CD4-positive, alpha-beta T cell treated with Interleukin-17A for 1 hour (primary cell): ENCODE measurements at regions not wholly inside any gene's neighbourhood (a gene's known extent, or its start where the extent isn't known, plus 50 kb on each side); places are given as distances from the start of the nearest gene placed in this dataset.
"Not testable (repeated sequence)": the region's sequence is repeated elsewhere in the genome, so short reads cannot be mapped to it uniquely, and the experiment has no call there.

Experiments
- DNase-seq: peaks from one replicate; pipeline ENCODE4 v3.0.0-alpha.2; 2020

DNA sequence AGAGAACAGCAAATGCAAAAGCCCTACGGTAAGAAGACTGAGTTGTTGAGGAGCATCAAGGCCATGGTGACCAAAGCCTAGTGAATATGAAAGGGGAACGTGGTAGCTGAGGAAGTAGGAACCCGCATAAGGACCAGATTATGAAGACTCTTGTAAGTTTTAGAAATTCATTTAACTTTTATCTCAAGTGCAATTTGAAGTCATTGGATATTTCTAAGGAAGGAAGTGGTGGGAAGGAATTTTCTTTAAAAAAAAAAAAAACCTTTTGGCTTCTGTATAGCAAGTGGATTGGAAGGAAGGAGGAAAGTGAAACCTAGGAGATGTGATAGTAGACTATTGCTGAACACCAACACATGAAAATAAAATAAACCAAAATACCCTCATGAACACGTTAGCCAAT is 119.0 kb downstream of the TNFSF18 start:
- no peak for DNase-seq

DNA sequence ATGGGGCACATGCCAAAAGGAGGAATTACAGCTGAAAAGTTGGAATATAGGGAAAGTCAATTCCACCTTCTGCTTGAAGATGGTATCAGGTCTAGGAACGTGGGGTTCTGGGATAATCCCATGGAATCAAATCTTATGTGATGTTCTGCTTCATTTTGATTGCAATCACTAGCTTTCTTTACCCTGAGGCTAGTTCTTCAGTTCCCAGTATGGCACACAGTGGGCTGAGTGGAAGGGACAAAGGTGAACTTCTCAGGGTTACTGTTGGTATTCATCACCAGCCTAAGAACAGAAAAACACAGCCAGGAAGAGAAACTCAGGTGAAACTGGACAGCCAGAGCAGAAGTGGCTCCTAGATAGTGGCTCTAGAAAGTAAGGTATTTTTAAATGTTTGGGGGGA is 117.8 kb downstream of the TNFSF18 start:
- DNase-seq = no peak

DNA sequence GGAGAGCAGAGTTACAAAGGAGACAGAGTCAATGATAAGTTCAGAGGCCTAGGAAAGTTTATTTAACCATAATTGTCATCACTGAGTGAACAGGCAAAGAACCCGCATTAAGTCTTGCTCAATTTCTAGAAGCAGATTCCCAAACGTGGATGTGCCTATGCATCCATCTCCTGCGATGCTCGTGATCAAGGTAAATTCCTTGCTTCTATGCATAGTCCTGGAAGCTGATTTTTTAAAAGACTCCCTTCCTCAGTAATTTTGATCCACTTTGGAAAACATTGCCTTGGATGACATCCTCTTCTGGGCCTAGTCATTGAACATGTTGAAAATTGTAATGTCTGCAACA is 116.4 kb downstream of the TNFSF18 start:
- no peak for DNase-seq

DNA sequence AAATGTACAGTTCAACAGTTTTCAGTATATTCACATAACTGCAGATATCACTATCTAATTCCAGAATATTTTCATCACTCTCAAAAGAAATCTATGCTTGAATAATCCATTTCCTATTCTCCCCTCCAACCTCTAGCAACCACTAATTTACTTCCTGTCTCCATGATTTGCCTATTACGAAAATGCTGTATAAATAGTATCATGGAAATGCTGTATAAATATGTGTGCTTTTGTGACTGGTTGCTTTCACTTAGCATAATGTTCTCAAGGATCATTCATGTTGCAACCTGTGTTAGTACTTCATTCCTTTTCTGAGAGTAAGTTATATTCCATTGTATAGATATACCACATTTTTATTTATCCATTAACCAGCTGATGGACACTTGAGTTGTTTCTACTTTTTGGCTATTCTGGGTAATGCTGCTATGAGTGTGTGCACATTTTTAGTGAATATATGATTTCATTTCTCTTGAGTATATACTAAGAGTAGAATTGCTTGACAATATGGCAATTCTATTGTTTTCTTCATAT is 115.6 kb downstream of the TNFSF18 start:
- DNase-seq = no peak

DNA sequence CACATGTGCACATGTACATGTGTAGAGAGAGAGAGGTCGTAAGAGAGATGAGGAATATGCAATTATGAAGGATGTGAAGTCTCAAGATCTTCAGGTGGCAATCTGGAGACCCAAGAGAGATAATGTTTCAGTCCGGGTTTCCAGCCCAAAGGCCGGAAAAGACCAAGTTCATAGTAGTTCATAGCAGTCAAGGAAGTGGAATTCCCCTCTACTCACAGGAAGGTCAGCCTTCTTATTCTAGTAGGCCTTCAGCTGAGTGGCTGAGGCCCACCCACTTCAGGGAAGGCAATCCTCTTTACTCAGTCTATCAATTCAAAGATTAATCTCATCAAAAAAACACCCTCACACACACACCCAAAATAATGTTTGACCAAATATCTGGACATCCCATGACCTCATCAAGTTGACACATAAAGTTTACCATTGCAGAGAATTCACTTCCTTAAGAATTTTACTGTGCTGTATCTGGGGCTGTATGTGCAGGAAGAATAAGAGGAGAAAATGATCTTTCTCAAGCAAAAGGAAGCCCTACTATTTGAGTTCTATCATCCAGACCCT is 114.6 kb downstream of the TNFSF18 start:
- no peak for DNase-seq

DNA sequence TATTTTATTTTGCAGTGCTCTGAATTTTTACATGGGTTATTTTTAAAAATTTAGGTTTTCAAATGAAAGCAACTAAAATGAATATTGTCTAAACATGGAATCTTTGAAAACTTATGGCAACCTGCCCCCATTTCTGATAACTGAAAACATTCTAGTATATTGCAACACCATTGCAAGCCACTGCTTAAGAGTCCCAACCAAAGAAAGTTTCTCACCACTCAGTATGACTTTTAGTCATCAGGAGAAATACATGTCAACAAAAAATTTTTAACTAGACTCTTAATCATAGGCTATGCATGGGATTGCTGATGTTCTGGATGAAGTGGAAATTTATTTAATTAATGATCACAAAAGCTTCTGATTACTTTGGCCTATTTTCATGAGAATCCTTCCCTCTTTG is 112.1 kb downstream of the TNFSF18 start:
- no peak for DNase-seq

DNA sequence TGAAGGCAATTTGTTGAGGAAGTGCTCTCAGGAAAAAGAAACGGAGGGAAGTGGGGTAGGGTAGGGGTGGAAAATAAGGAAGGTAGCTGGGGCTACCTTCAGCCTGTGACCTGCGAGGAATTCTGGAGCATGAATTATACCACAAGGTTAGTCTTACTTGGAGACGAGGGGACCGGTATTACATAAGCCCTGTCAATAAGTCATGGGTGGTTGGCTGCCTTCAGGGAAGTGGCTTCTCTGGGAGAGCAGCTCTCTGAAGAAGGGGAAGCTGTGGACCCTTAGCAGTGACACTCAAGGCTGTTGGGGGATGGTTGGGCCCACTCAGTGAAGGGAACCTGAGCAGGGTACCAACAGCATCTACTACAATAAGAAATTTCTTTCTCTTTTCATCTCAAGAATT is 111.3 kb downstream of the TNFSF18 start:
- no peak for DNase-seq

DNA sequence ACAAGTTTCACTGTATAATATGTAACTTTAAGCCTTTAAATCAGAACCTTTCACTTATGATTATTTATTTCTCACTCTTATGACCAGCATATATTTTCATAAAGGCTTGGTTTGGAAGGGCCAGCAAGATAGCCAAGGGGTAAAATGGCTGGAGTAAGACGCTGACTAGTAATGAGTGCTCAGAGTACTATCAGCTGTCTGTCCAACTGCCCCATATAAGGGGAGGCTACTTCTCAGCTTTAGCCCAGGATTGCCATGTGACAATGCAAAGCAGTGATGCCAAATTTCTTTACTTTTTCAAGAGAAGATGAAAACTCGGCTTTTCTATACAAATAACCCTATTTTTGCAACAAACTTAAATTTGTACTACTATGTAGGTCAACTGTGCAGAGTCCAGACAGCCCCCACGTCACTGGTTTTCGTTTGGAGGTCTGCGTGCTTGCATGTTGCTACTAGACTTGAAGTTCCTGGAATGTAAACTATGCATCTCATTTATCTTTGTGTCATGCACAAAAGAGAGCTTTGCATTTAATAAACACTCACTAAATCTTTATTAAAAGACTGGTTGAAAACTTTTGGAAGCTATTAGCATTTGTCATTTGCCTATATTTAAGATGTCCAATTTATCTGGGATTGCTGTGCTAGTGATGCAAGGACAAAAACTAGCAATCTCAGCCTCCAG is 110.4 kb downstream of the TNFSF18 start:
- no peak for DNase-seq

DNA sequence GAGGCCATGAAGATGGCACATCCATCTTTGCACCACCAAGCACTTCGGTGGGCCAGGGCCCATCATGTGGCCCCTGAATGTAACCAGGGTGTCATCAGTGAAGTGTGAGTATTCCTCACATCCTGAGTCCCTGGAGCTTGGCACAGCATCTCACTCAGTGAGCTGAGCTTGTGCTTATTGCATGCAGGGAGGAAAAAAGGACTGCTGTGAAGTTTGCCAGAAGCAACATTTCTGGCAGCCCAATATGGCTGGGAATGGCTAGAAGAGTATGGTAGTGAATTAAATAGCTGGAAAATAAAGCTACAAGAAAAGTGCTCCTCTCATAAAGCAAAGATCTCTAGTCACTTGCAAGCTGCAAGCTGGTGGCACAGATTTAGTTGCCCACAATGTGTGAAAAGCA is 109.3 kb downstream of the TNFSF18 start:
- DNase-seq = no peak

DNA sequence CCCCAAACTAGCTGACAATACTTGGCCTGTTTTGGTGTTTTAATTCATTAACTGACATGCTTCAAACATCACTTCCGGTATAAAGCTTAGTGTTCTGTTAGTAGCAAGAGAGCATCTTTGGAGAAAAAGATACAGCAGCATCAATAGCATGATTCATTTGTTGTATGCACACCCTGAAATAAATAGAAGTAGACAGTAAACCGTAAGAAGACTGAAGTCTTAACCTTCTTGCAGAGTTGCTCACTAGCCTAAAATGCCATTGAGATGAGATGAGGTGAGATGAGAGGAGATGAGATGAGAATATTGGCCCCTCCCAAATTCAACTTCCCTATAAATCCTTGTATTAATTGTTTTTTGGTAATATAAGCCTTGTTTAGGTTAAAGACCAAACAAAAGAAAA is 108.8 kb downstream of the TNFSF18 start:
- no peak for DNase-seq

DNA sequence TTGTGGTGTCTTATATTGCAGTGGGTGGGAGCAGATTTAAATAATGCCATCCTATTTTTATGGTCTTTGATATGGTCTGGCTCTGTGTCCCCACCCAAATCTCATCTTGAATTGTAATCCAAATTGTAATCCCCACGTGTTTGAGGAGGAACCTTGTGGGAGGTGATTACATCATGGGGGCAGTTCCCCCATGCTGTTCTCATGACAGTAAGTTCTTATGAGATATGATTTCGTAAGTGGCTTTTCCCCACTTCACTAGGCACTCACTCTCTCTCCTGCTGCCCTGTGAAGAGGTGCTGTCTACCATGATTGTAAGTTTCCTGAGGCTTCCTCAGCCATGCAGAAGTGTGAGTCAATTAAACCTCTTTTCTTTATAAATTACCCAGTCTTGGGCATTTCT is 107.6 kb downstream of the TNFSF18 start:
- not testable (repeated sequence) for DNase-seq

DNA sequence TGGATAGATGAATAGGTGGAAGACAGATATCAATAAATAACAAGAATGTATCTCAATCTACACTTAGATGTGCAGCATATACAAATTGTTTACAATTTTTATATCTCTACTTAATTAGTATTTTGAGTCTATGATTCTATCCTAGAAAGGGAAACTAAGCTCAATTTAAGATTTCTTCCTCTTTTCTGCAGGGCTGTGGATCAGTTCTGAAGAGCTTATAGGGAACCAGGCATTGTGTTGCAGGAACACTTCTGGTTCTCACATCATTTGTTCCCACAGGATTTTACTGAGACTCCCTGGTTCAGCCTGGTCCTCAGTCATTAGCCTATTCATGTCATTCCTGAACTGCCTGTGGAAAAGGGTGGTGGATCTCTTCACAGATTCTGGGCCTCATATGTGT is 105.8 kb downstream of the TNFSF18 start:
- no peak for DNase-seq

DNA sequence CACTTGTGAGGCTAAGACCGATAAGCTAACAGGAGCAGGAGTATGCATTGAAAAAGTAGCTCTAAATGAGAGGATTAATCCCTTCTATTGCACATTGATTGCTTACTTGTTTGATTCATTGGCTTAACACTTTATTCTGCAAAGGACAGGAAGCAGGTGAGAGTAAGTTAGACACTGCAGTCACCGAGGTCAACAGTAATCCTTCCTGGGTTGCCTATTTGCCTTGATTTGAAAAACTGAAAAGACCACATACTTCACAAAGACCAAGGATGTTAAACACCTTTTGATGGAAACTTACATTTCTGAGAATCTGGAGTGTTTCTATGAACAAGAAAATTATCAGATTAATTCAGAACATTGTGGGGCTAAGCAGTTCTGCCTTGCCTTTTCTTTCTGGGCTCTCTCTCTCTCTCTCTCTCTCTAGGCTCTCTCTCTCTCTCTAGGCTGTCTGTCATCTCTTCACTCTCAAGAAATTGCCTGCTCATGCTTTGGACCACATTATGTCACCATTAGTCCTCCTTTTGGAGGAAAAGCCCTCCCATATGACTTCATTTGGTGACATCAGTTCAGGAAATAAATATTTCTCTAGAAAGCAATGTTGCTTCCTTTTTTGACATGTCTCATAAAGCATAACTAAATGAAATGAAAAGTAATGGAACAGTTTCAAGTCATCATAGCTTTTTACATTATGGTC is 103.8 kb downstream of the TNFSF18 start:
- peak; percentile 34 for DNase-seq

DNA sequence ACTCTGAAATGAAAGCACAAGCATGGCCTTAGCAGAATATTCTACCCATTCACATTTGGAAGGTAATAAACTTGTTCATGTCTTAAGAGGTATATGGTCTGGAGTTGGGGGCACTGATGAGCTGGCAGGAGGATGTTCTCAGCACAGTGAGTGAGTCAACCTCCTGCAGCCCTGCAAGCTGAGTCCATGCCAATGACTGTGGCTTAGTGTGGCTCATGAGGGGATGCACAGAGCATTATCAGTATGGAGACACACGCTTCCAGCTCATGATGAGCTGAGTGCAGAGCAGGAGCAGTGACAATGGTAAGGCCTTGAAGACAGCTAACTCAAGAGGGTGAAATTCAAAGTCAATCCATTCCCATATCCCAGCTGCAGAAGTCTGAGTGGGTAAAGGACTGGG is 102.3 kb downstream of the TNFSF18 start:
- no peak for DNase-seq

DNA sequence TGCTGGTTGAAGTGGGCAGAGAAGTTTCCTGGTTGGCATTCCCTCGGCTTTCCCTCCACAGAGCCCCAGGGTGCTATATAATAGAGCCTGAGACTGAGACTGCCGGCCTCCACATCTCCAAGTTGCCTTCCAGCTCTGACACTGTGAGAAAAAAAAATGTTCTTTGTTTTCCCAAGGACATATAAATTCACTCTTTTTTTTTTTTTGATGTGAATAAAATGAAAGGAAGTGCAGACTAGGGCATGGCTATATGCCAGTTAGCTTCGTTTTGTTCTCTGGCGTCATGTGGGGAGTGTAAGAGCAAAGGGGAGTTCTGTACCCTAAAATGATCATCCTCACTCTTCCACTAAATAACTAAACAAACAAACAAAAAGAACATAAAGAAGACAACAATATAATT is 101.6 kb downstream of the TNFSF18 start:
- DNase-seq = no peak

DNA sequence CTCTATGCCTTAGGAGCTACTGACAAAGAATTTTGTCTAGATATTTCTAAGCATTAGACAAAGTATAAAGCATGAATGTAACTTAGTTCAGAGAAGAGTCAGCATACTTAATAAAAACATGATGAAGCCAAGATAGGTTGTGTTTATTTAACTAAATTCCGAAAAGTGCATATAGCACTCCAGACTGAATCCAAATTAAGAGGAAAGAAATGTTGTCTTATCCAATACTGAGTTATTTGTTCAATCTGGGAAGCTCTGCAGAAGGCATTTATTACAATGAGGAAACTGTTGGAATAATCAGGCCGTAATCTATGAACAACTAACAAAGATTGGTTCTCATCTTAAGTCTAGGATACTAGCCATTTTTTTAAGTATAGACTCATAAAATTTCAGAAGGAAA is 100.2 kb downstream of the TNFSF18 start:
- DNase-seq = no peak

DNA sequence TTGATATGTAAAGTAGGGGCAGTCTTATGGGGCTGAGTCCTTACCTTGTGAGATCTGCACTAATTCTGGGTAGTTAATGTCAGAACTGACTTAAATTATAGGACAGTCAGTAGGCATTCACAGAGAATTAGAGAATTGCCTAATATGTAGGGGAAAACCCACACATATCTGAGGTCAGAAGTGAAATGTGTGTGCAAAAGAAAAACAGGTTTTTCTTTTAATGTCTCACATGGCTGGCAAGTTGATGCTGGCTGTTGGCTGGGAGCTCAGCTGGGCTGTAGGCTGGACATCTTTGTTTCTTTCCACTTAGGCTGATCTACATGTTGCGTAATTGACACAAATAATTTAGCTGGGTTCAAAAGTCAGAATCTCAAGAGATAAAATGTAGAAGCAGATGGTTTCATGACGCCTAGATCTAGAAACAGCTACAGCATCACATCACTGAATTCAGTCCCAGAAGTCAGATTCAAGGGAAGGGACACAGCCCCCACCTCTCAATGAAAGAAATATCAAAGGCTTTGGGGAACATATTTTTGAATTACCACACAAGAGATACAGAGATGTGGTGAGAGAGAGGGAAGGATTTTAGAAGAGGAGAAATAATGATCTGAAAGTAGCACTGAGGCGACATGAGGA is 98.9 kb downstream of the TNFSF18 start:
- no peak for DNase-seq

DNA sequence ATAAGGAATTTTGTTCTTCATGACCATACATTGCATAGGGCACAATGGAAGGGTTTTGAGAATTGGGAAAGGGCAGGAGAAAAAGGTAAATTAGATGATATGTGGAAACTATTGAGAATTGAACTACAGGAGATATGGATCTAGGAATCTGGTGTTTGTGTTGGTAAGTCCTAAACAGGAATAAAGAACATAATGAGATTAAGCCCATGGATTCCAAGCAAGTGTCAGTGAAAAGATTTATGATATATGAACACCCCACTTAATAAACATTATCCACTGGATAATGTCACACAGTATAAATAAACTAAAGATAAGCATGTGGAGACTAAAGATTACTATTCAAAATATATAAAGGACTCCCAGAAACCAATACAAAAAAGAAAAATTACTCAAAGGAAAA is 98.2 kb downstream of the TNFSF18 start:
- no peak for DNase-seq

DNA sequence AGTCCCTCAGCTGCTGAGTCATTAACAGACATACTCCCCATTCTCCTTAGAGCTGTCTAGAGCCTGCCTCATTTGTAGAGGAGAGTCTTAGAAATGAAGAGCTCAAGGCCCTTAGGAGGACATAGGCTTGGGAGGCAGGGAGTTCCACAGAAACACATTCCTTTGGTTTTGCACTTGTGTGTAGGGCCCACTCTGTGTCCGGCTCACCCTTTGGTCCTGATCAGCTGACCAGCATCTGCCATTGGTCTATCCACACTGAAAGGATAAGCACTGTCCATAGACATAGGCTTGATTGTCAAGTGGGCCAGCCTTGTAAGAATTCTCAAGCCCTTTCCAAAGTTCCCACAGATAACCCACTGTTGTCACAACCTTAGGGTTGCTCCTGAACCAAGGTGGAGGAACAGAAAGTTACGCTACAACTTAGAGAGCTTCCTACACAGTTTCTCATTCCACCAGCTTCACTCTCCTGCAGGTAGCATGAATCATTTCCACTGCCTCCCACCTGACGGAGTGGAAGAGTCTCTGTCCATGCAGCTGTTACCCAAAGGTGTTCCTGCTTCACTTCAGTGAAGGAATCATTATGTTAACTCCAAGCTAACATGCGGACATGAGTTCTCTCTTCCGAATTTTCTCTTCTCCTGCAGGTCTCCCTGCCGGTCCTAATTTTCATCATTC is 96.1 kb downstream of the TNFSF18 start:
- no peak for DNase-seq

DNA sequence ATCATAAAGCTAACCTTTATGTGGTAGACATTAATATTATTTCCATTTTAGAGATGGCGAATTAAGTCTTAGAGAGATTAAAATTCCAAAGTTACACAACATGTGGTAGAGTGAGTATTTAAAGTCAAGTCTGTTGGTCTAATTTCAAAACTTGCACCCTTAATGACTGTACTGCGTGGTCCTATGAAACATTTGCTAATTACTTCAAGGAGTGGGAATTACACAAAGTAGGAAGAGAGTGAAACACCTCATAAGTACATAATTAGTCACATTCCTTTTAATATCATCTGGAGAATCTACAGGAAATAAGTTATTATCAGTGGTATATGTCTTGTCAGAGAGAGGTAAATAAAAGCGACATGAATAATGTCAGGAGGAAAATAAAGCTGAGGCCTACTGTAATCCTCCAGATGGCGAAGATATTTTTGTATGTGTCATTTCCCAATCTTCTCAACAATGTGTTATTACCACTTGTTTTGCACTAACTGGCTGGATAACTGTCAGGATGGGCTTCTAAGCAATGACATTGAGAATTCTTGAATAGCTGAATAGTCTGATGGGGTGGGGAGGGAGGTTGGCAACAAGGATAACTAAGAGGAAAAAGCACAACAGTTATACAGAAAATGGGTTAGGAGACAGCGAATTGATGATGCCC is 95.5 kb downstream of the TNFSF18 start:
- no peak for DNase-seq

DNA sequence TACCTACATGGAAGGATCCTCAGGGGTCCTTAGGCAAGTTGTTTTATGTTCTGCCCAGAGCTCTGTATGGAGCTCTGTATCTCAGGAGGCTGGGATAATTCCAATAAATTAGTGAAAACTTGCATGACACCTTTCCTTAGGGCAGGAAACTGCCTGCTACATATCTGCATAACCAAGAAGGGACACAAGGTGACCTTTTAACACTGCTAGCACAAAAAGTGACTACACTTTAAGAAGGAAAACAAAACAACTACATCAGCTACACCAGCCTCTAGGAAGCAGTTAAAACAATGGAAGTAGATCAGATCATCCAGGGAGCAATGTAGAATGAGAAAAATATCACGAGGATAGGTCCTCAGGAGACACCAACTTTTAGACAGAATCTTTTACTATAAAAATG is 93.9 kb downstream of the TNFSF18 start:
- DNase-seq = no peak

DNA sequence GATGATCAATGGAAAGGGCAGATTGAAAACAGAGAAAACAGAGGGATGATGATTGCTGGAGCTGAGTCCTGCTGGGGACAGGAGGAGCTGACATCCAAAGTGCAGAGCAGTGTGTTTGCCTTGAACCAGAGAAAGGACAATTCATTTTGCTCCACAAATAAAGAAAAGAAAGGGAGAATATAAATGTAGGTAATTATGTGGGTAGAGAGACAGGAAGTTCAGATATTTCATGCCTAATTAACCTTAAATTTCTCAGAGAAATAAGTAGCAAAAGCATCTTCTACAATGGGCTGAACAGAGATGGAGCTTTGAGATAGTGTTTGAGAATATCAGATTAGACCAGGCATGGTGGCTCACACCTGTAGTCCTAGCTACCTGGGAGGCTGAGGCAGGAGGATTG is 93.2 kb downstream of the TNFSF18 start:
- DNase-seq = no peak

DNA sequence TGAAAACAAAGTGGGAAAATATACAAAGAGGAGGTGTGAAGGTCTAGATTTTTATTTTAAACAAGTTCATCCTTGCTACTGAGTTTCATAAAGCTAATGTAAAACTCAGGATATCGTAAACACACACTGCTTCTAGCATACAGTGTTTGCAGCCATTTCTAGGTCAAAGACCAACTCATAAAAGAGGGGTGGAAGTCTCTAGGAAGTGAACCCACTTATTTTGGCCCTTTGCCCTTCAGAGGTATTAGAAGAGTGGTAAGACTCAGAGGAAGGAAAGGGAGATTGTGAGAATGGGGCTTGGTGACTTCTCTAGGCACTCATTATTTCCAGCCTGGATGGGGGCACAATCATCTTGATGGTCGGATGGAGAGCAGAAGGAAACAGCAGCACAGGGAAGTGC is 91.2 kb downstream of the TNFSF18 start:
- DNase-seq = no peak
